ENCODE measurements at regions not wholly inside any gene's neighbourhood (a gene's known extent, or its start where the extent isn't known, plus 50 kb on each side); places are given as distances from the start of the nearest gene placed in this dataset.

- no peak for DNase-seq (ENCODE audit: low spot score)
- no peak for TF ChIP-seq CTCF (IDR thresholded peaks at IDR 0.05; ENCODE audit: extremely low read depth, missing control alignments)
Observed at GRCh38 chr7:88452646-88453045, 146.0 kb upstream of the STEAP4 start.

GRCh38 chr7:88450874-88451273 lies 144.2 kb upstream of the STEAP4 start:
- no peak for DNase-seq (ENCODE audit: low spot score)

GRCh38 chr7:88449410-88449809 lies 142.7 kb upstream of the STEAP4 start:
- no peak for TF ChIP-seq CTCF (IDR thresholded peaks at IDR 0.05; ENCODE audit: extremely low read depth, missing control alignments)
- DNase-seq (ENCODE audit: low spot score), result no peak

More at GRCh38 chr7:88450874-88451273, 144.2 kb upstream of the STEAP4 start:
- no peak for TF ChIP-seq CTCF (IDR thresholded peaks at IDR 0.05; ENCODE audit: extremely low read depth, missing control alignments)

- no peak for DNase-seq (ENCODE audit: low spot score)
- TF ChIP-seq CTCF (IDR thresholded peaks at IDR 0.05; ENCODE audit: extremely low read depth, missing control alignments), result no peak
Observed at GRCh38 chr7:88442413-88442812, 135.7 kb upstream of the STEAP4 start.

- no peak for DNase-seq (ENCODE audit: low spot score)
- no peak for TF ChIP-seq CTCF (IDR thresholded peaks at IDR 0.05; ENCODE audit: extremely low read depth, missing control alignments)
Observed at GRCh38 chr7:88437132-88437531, 130.4 kb upstream of the STEAP4 start.

GRCh38 chr7:88432301-88432700 lies 125.6 kb upstream of the STEAP4 start:
- no peak for TF ChIP-seq CTCF (IDR thresholded peaks at IDR 0.05; ENCODE audit: extremely low read depth, missing control alignments)
- DNase-seq (ENCODE audit: low spot score), result no peak

- DNase-seq (ENCODE audit: low spot score), result no peak
- TF ChIP-seq CTCF (IDR thresholded peaks at IDR 0.05; ENCODE audit: extremely low read depth, missing control alignments), result no peak
Observed at GRCh38 chr7:88431882-88432281, 125.2 kb upstream of the STEAP4 start.
